Upper lobe of left lung (tissue), 6 donors: ENCODE measurements at regions not wholly inside any gene's neighbourhood (a gene's known extent, or its start where the extent isn't known, plus 50 kb on each side); places are given as distances from the start of the nearest gene placed in this dataset.
"Not testable (repeated sequence)": the region's sequence is repeated elsewhere in the genome, so short reads cannot be mapped to it uniquely, and the experiment has no call there.

Experiments
- ATAC-seq, 2 donors: fragments of 200-7000 bp; cut with Tn5 transposase; one replicate each; pipeline ENCODE4 v1.9.1; 2022; ENCODE audit warnings: mild to moderate bottlenecking in 2 of 2, moderate library complexity in 2 of 2; ENCODE audit not compliant: low FRiP score in 2 of 2
- DNase-seq, 2 donors: peaks; one replicate each; pipeline ENCODE4 v3.0.0-alpha.2; 2019 to 2020
- H3K27ac ChIP-seq, 4 donors: fragments of 200-600 bp; sonication (generic); one replicate each; pipeline ENCODE4 v1.5.1; 2016 to 2019
- H3K27me3 ChIP-seq, 4 donors: fragments of 200-600 bp; sonication (generic); one replicate each; pipeline ENCODE4 v1.5.1; 2017 to 2019
- H3K36me3 ChIP-seq, 4 donors: fragments of 200-600 bp; sonication (generic); one replicate each; pipeline ENCODE4 v1.5.1; 2016 to 2019
- H3K4me1 ChIP-seq, 4 donors: fragments of 200-600 bp; sonication (generic); one replicate each; pipeline ENCODE4 v1.5.1; 2018 to 2019
- H3K4me3 ChIP-seq, 4 donors: fragments of 200-600 bp; sonication (generic); one replicate each; pipeline ENCODE4 v1.5.1; 2017 to 2019; ENCODE audit warnings: mild to moderate bottlenecking in 2 of 4, moderate library complexity in 1 of 4
- H3K9me3 ChIP-seq, 4 donors: fragments of 200-600 bp; sonication (generic); one replicate each; pipeline ENCODE4 v1.5.1; 2018 to 2019
- CTCF ChIP-seq, 6 experiments: fragments of 450-650 bp in 4 of 6; fragments of 200-600 bp in 2 of 6; sonication (generic) in 2 of 6; IDR thresholded peaks; one replicate each; pipeline ENCODE4 v1.5.1; 2016 to 2019; ENCODE audit warnings: antibody characterized with exemption in 6 of 6
- EP300 ChIP-seq, 4 donors: sonication (generic); formaldehyde crosslinking; IDR thresholded peaks; one replicate each; pipeline ENCODE4 v1.5.1; 2017; ENCODE audit warnings: antibody characterized with exemption in 4 of 4, control low read depth in 2 of 4
- POLR2A ChIP-seq, 4 donors: fragments of 450-650 bp; IDR thresholded peaks; one replicate each; pipeline ENCODE4 v1.5.1; 2016 to 2017; ENCODE audit warnings: antibody characterized with exemption in 4 of 4, mild to moderate bottlenecking in 2 of 4
- POLR2AphosphoS5 ChIP-seq, 2 donors: sonication (generic); formaldehyde crosslinking; IDR thresholded peaks; one replicate each; pipeline ENCODE4 v1.5.1; 2017; ENCODE audit warnings: antibody characterized with exemption in 2 of 2
- WGBS, 2 donors: methylation state at CpG; one replicate each; pipeline ENCODE4 v1.1.5; 2017 to 2018; 5-methylcytosine and 5-hydroxymethylcytosine counted together
- donor health status: DM: no; HTN: no; CAD: no; lungs with moderate emphysema.
- donor health status: DM: no; HTN: yes; CAD: no; lungs with severe emphysema.

- ATAC-seq (peak in 1 of 2 donors; percentile 11), DNase-seq (no peak)
- H3K4me1 ChIP-seq: peaks cover 6 to 14% (median 10%) of the 10 kb centered on the region in 4 donors
- no peaks in the 10 kb centered on the region for H3K36me3 ChIP-seq
- H3K27me3 ChIP-seq: no peaks in the 10 kb centered on the region
- H3K4me3 ChIP-seq: no peak overlapping the region
- 54 to 66% methylated on average over 3 of the region's 3 CpGs for WGBS, 2 donors
- no peaks in the 10 kb centered on the region for H3K9me3 ChIP-seq
- H3K27ac ChIP-seq: peak overlapping the region in 3 of 4 donors; percentile 27 to 70 (median 57)
- no peak for TF ChIP-seq CTCF (IDR thresholded peaks at IDR 0.05)
- TF ChIP-seq EP300 (IDR thresholded peaks at IDR 0.05): no peak
- no peak for TF ChIP-seq POLR2AphosphoS5 (IDR thresholded peaks at IDR 0.05)
These were observed 90.6 kb downstream of the POLR2M start for GRCh38 chr15:57797110-57797509.

- H3K27ac ChIP-seq: peak overlapping the region in 2 of 4 donors; percentile 57 to 70
- H3K36me3 ChIP-seq: no peaks in the 10 kb centered on the region
- no peak for ATAC-seq
These were observed 91.2 kb downstream of the POLR2M start for GRCh38 chr15:57797568-57798267.

GRCh38 chr15:57806003-57806402 lies 99.5 kb downstream of the POLR2M start:
- ATAC-seq: no peak
- Histone ChIP-seq H3K4me3 (no peak overlapping the region), H3K9me3 (no peaks in the 10 kb centered on the region), H3K36me3 (no peaks in the 10 kb centered on the region), H3K4me1 (no peaks in the 10 kb centered on the region), H3K27me3 (no peaks in the 10 kb centered on the region), H3K27ac (no peak overlapping the region)
- TF ChIP-seq POLR2A (IDR thresholded peaks at IDR 0.05) (no peak), CTCF (IDR thresholded peaks at IDR 0.05) (no peak), EP300 (IDR thresholded peaks at IDR 0.05) (no peak), POLR2AphosphoS5 (IDR thresholded peaks at IDR 0.05) (no peak)
- no peak for DNase-seq
- 76 to 83% methylated on average over 7 of the region's 7 CpGs for WGBS, 2 donors

More at GRCh38 chr15:57797568-57798267, 91.2 kb downstream of the POLR2M start:
- TF ChIP-seq CTCF (IDR thresholded peaks at IDR 0.05): no peak
- no peak for TF ChIP-seq POLR2AphosphoS5 (IDR thresholded peaks at IDR 0.05)
- TF ChIP-seq EP300 (IDR thresholded peaks at IDR 0.05): no peak
- no peak for TF ChIP-seq POLR2A (IDR thresholded peaks at IDR 0.05)
- Histone ChIP-seq H3K27me3 (no peaks in the 10 kb centered on the region), H3K9me3 (no peaks in the 10 kb centered on the region), H3K4me1 (peaks cover 6 to 14% (median 10%) of the 10 kb centered on the region in 4 donors), H3K4me3 (no peak overlapping the region)
- 51% methylated on average over 7 of the region's 7 CpGs for WGBS, 2 donors
- no peak for DNase-seq

- not testable (repeated sequence) for H3K9me3 ChIP-seq, H3K27ac ChIP-seq, ATAC-seq, H3K4me1 ChIP-seq, H3K36me3 ChIP-seq, DNase-seq, H3K27me3 ChIP-seq, H3K4me3 ChIP-seq
- 92 to 97% methylated on average over 7 of the region's 7 CpGs for WGBS, 2 donors
These were observed 102.8 kb downstream of the POLR2M start for GRCh38 chr15:57809285-57809684.

- Histone ChIP-seq H3K4me1 (no peaks in the 10 kb centered on the region), H3K36me3 (no peaks in the 10 kb centered on the region), H3K9me3 (no peaks in the 10 kb centered on the region), H3K27ac (no peak overlapping the region), H3K27me3 (no peaks in the 10 kb centered on the region), H3K4me3 (no peak overlapping the region)
- TF ChIP-seq POLR2AphosphoS5 (IDR thresholded peaks at IDR 0.05) (no peak), POLR2A (IDR thresholded peaks at IDR 0.05) (no peak), CTCF (IDR thresholded peaks at IDR 0.05) (no peak), EP300 (IDR thresholded peaks at IDR 0.05) (no peak)
- no peak for DNase-seq
- ATAC-seq: no peak
- 92 to 97% methylated on average over 6 of the region's 6 CpGs for WGBS, 2 donors
These were observed 110.1 kb downstream of the POLR2M start for GRCh38 chr15:57816599-57816998.
